PFSK-1 (cell line): ENCODE measurements at regions not wholly inside any gene's neighbourhood (a gene's known extent, or its start where the extent isn't known, plus 50 kb on each side); places are given as distances from the start of the nearest gene placed in this dataset.

Experiments
- POLR2AphosphoS5 ChIP-seq: IDR thresholded peaks from 2 replicates; pipeline ENCODE4 v1.6.1; 2012; ENCODE audit warnings: low read depth, mild to moderate bottlenecking, control low read depth, low read length, moderate library complexity
- REST ChIP-seq, 2 experiments: IDR thresholded peaks; 2 replicates each; pipeline versions ENCODE4 v1.6.1 to v1.8.0; 2011 to 2012; ENCODE audit warnings: low read depth in 2 of 2, low read length in 2 of 2, control low read depth in 1 of 2, inconsistent platforms in 1 of 2, mild to moderate bottlenecking in 1 of 2, moderate library complexity in 1 of 2; ENCODE audit not compliant: insufficient read depth in 1 of 2
- SIN3A ChIP-seq: IDR thresholded peaks from 2 replicates; pipeline ENCODE4 v1.6.1; 2012; ENCODE audit warnings: mild to moderate bottlenecking, low read length, moderate library complexity, borderline replicate concordance; ENCODE audit not compliant: insufficient read depth
- TAF1 ChIP-seq: IDR thresholded peaks from 2 replicates; pipeline ENCODE4 v1.6.1; 2012; ENCODE audit warnings: low read length, control low read depth, borderline replicate concordance; ENCODE audit not compliant: insufficient read depth

- TF ChIP-seq REST (IDR thresholded peaks at IDR 0.05; ENCODE audit: insufficient read depth in 1 of 2, low read depth in 2 of 2, low read length in 2 of 2), result no peak
- no peak for TF ChIP-seq POLR2AphosphoS5
- TF ChIP-seq TAF1, result no peak
- TF ChIP-seq SIN3A, result no peak
Measured at GRCh38 chr20:50370036-50370566, 140.1 kb upstream of the PTPN1 start.
